Erythroblast (primary cell): ENCODE measurements at regions not wholly inside any gene's neighbourhood (a gene's known extent, or its start where the extent isn't known, plus 50 kb on each side); places are given as distances from the start of the nearest gene placed in this dataset.

Experiments
- GATA1 ChIP-seq: IDR thresholded peaks from 2 replicates; pipeline ENCODE4 v1.6.1; 2011; ENCODE audit warnings: low read depth, mild to moderate bottlenecking, control low read depth, low read length, moderate library complexity
- POLR2A ChIP-seq: IDR thresholded peaks from 2 replicates; pipeline ENCODE4 v1.6.1; 2011; ENCODE audit warnings: mild to moderate bottlenecking, low read length

DNA sequence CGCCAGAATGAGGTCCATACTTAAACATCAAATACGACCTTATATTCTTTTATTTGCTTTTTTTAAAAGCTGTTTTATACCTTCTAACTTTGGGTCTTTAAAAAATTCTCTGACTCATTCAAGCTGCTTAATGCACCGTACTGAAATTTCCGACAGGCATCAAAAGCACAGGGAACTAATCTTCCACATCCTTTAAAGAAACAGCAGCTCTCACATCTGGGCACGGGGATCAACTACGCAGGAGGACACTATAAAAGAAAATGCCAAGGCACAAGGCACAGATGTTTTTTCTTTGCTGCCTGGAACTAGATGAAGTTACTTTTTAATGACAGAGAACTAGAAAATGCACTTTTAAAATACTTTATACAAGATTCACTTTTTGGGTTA is 112.4 kb upstream of the ARG1 start:
- TF ChIP-seq POLR2A (no peak), GATA1 (no peak)
